Lower leg skin (tissue), 3 donors: ENCODE measurements at regions not wholly inside any gene's neighbourhood (a gene's known extent, or its start where the extent isn't known, plus 50 kb on each side); places are given as distances from the start of the nearest gene placed in this dataset.

Source experiments
- POLR2A ChIP-seq, 2 donors: fragments of 450-650 bp; IDR thresholded peaks; one replicate each; pipeline ENCODE4 v1.6.1; 2016 to 2017; ENCODE audit warnings: antibody characterized with exemption in 2 of 2, mild to moderate bottlenecking in 1 of 2, moderate library complexity in 1 of 2
- TF ChIP-seq, protein P1 (sequence below), 3 donors: fragments of 450-650 bp; IDR thresholded peaks; one replicate each; pipeline ENCODE4 v1.5.1; 2016; ENCODE audit warnings: antibody characterized with exemption in 3 of 3, mild to moderate bottlenecking in 3 of 3, moderate library complexity in 2 of 3

DNA sequence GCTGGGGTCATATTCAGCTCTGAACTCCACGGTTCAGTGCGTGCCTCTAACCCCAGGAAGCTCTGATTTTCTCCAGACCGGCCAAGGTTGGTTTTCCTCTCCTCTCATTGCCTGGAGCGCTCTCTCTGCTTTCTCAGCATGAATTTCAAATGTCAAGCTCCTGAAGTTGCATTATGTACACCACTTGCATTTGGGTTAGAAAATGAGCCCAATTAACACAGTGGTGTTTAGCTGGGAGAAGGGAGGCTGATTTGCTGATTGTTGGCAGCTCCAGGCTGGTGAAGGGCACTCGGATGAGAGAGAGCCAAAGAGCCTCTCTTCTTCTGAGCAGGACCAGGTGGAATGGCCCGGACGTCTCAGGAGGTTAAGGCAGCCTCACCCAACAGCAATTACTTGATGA lies 570.9 kb downstream of the VRK1 start:
- TF ChIP-seq, protein P1, sequence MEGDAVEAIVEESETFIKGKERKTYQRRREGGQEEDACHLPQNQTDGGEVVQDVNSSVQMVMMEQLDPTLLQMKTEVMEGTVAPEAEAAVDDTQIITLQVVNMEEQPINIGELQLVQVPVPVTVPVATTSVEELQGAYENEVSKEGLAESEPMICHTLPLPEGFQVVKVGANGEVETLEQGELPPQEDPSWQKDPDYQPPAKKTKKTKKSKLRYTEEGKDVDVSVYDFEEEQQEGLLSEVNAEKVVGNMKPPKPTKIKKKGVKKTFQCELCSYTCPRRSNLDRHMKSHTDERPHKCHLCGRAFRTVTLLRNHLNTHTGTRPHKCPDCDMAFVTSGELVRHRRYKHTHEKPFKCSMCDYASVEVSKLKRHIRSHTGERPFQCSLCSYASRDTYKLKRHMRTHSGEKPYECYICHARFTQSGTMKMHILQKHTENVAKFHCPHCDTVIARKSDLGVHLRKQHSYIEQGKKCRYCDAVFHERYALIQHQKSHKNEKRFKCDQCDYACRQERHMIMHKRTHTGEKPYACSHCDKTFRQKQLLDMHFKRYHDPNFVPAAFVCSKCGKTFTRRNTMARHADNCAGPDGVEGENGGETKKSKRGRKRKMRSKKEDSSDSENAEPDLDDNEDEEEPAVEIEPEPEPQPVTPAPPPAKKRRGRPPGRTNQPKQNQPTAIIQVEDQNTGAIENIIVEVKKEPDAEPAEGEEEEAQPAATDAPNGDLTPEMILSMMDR (IDR thresholded peaks at IDR 0.05): no peak
- TF ChIP-seq POLR2A (IDR thresholded peaks at IDR 0.05): no peak
